OCI-LY7 (cell line): ENCODE measurements at regions not wholly inside any gene's neighbourhood (a gene's known extent, or its start where the extent isn't known, plus 50 kb on each side); places are given as distances from the start of the nearest gene placed in this dataset.

Experiments used
- CTCF ChIP-seq: fragments of 200-600 bp; sonication (generic); conservative IDR thresholded peaks from 2 replicates; pipeline ENCODE4 v1.5.1; 2014; ENCODE audit warnings: mild to moderate bottlenecking, antibody characterized with exemption, low read length, moderate library complexity, mixed read lengths
- EZH2phosphoT487 ChIP-seq: fragments of 200-600 bp; sonication (generic); IDR thresholded peaks from 2 replicates; pipeline ENCODE4 v1.6.1; 2018; ENCODE audit warnings: low read depth, borderline replicate concordance, mild to moderate bottlenecking, mixed run types, antibody characterized with exemption, low read length, moderate library complexity, mixed read lengths

GRCh38 chr4:86421461-86421860, 61.6 kb upstream of the MAPK10 start:
- TF ChIP-seq CTCF (no peak), EZH2phosphoT487 (no peak)
